Suppressor macrophage treated with lipopolysaccharide for 4 hours (primary cell): ENCODE measurements at regions not wholly inside any gene's neighbourhood (a gene's known extent, or its start where the extent isn't known, plus 50 kb on each side); places are given as distances from the start of the nearest gene placed in this dataset.
"Not testable (repeated sequence)": the region's sequence is repeated elsewhere in the genome, so short reads cannot be mapped to it uniquely, and the experiment has no call there.

Source experiments
- DNase-seq: peaks from one replicate; pipeline ENCODE4 v3.0.0-alpha.2; 2020

DNA sequence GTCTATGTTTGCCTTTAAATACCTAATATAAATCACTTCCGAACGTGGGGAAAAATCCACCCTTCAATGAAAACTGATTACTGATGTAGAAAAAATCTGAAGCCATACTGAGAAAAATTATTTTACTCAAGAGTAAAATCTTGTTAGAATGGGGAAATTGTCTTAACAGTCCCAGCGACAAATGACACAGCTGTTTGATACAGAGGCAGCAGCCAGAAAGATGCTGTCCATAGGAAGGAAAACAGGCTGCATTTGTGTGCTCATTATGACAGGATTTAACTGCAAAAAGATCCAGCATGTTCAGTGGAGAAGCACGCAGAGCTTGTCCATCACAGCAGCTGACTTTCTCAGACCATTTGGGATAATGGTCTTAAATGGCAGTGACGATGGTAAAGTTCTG lies 443.0 kb downstream of the TFAP2B start:
- no peak for DNase-seq

DNA sequence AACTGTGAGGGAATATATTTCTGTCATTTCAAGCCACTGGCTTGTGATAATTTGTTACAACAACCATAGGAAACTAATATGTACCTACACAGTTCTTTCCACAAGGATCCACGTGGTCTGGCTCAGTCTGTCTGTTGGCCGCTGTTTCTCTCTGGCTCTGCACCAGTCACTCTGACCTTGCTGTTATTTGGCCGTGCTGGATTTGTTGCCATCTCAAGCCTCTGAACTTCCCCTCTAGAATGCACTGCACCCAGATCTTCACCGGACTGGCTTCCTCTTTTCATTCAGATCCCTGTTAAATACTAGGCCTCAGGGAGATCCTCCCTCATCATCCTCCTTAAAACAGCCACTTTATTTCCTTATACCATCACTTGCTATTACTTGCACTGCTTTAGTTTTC lies 446.8 kb downstream of the TFAP2B start:
- peak; percentile 41 for DNase-seq

DNA sequence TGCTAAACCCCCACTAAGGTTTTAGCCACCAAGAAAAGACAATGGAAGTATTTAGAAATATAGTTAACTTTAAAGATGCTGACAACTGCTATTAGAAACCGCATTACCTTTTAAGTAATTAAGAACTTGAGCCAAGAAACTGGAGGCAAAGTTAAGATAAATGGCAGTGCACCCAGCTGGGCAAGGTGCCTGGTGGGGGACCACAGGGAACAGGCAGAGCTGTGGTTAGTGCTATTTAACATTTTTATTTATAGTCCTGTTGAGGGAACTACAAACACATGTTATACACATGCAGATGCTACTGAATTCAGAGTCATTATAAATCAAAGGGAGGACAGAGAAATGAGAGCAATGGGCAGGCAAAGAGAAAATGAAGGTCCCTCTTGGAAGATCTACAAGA lies 447.9 kb downstream of the TFAP2B start:
- DNase-seq = no peak

DNA sequence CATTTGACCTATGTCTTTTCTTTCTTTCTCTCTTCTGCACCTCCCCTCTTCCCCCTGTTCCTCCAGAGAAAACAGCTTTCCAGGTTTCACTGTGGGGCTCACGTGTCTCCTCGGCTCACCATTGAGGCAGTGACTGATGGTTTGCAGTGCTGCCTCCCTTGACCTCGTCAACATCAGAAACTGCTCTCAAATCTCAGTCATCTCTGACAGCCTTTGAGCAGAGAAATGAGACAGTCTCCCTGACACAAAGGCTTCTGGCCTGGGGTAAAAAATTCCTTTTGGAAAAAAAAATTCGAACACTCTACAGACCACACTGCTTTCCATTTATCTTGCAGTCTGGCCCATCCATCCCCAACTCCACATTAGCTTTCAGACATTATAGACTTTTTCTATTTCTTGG lies 450.0 kb downstream of the TFAP2B start:
- DNase-seq = no peak

DNA sequence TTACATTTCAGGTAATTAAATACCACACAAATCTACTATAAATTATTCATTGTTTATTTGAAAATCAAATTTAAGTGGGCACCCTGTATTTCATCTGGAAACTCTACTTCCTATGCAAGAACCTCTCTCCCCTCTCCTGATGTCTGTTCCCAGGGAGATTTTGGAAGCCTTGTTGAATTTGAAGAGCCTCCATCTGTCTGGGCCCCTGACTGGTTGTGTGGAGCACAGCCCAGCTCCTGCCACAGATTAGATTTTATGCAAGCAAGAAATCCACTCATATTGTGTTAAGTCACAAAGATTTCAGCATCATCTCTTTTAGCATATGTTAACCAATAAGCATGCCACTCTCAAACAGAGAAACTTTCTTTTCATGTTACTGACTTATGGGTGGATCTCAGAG lies 451.2 kb downstream of the TFAP2B start:
- no peak for DNase-seq

DNA sequence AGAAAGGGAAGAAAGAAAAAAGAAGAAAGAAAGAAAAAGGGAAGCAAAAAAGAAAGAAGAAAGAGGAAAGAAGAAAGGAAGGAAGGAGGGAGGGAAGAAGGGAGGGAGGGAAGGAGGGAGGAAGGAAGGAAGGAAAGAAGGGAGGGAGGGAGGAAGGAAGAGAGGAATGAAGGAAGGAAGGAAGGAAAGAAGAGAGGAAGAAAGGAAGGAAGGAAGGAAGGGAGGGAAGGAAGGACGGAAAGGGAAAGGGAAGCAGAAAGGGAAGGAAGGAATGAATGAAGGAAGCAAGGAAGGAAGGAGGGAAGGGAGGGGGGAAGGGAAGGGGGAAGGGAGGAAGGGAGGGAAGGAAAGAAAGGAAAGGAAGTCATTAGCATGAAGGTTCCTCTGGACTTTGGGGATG lies 452.9 kb downstream of the TFAP2B start:
- DNase-seq = no peak

DNA sequence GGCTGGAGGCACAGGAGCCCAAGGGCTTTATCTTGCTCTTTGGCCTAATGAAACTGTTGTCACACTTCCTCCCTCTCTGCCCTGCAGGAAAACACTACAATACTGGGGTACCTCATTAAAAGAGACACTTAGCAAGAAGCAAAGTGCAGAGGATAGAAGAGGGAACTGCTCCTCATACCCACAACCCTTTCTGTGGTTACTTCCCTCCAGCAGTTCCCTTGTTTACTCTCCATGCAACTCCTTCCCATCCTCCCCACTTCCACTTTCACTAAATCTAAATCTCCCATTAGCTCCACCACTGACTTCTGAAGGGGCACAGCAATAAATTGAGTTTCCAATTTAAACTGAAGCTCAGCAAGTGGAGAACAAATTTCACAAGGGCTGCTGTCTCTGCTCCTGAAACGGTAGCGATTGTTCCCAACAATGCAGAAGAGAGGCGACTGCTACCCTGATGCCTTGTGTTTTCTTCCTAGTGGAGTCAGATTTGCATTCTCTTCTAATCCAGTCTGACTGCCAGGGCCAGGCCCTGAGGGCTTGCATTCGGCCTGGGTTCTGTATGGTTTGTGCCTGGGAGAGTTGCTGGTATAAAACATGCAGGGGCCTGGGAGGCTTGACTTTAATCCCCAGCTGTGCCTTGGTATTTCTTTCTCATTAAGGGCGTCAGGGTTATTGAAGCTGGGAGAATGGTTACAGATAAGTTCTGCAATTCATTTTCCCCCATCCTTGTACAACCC lies 454.7 kb downstream of the TFAP2B start:
- DNase-seq = peak; percentile 69

DNA sequence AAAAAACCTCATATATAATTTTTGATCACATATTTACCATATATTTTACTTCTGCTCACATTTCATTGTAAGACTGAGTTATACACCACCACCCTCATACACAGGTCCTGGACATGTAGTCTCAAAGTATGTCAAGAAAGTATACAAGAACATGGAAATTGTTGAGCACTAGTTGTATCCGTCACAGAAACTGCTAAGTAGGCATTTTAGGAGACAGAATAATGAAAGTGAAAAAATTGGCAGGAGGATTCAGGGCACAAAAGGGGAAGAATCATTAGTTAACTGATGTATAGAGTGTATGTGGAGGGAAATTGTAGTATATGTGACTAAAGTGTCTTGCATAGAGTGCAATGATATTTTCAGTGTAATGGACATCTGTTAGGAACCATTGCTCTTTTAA lies 458.8 kb downstream of the TFAP2B start:
- DNase-seq = peak; percentile 41

DNA sequence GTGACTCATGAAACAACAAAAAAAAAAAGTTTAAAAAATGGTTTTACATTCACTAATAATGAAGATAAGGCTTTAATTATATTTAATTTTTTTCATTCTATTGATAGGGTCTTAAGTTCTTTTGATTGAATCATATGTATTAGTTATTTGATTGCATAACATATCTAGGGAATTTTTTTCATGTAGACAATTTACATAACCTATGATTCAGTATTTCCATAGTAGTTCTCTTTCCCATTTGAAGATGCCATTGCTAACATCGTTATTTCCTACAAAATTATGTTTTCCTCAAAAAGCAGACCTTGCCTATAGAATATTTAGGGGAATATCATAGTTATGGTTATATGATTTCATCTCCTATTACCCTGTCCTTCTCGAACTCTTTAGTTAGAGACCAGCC lies 463.4 kb downstream of the TFAP2B start:
- DNase-seq = peak; percentile 23

DNA sequence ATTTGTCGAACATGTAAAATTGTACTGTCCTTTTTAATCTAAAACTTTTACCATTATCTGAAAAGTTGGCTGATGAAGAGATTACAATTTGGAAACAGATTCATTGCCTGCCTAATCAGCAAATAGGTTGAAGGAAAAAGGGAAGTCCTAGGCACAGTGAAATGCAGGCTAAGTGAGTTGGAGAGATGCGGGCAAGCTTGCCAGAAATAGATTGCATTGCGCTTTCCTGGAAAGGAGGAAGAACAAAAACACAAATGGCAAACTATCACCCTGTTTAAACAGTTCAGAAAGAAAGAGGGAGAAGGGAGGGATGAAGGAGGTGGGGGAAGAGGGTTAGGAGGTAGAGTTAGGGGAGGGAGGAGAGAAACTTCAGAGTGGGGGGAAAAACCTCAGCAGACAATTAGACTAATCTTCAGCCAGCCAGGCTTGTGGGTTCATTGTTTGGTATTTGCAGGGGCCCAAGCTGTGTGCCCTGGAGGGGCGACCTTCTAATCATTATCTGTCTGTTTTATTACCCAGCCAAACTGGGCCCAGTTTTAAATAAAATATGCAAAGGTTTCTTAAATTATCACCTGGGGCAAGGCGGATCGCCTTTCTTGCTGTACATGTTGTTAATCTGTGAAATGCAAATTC lies 465.2 kb downstream of the TFAP2B start:
- DNase-seq = peak; percentile 45

DNA sequence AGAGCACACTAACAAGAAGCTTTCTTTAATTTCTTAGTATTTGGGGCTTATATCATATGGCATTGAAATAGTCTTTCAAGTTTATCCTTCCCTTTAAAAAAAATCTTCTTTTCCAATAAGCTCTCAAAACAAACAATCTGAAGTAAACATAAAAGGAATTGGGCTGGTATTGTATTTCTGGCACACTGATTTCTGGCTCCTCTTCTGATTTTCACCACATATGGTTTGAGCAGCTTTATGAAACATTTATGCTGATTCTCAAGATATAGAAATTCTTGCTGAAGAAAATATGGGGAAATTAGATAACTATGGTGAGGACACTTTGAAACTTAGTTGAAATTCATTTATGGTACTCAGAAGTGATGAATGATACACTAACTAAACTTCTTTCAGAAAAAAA lies 467.2 kb downstream of the TFAP2B start:
- no peak for DNase-seq

DNA sequence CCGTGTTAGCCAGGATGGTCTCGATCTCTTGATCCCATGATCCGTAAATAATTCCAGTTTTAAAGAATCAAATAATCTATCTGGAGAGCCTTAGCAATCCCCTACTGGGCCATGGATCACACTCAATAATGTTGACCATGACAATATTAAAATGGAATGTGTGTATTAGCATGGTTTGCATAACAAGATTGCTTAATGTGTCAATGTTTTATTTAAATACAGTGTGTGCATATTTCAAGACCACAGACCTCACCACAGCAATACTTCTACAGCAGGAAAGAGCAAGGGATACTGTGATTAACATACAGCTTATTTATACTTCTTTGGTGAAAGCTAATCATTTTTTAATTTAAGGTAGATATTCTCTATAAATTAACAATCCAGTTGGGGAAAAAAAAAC lies 470.4 kb downstream of the TFAP2B start:
- DNase-seq = no peak

DNA sequence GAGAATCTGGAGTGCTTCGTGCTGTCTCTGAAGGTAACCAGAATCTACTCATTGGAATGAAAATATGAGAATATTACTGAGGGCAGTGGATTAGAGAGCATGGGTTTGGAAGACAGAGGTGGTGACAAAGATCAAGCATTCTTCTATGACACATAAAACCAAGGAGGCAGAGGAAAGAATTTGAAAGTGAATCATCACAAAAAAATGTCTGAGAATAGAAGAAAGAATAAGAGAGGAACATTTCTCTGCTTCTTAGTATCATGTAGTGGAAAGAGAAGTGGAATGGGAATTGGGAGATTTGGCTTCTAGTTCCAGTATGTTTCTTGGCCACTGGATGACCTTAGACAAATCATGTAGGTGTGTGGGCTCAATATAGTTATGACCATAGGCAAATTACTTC lies 474.0 kb downstream of the TFAP2B start:
- DNase-seq = no peak

DNA sequence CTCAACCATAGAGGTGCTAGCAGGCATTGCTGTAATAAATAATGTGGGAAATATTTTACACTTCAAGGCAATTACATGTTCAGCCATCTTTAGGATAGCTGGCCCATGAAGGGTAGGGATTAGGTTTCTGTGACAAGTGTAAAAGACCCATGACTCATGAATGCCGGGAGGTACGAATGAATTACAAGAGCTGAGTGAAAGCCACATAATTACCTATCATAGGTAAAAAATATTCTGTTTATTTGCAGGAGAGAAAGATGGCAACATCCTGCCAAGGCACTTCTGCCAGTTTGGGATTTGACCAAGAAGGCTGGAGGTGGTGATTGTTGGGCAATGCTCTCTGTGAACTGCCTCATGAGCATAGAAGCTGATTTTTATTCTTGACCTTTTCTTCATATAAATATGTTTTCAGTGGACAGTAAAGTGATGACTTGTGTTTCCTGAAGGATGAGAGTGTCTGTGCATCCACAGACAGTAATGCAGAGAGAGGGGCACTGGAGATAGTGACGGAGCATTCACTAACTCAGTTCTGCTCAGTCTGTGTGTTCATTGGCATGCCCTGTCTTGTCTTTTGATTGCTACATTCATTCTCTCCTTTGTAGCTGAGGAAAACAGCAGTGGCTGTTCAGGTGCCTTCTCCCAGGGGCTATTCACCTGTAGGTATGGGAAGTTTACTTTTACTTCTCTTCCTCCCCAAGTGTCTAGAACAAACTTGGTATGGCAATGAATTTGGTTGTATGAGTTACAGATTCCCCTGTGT lies 481.1 kb downstream of the TFAP2B start:
- no peak for DNase-seq

DNA sequence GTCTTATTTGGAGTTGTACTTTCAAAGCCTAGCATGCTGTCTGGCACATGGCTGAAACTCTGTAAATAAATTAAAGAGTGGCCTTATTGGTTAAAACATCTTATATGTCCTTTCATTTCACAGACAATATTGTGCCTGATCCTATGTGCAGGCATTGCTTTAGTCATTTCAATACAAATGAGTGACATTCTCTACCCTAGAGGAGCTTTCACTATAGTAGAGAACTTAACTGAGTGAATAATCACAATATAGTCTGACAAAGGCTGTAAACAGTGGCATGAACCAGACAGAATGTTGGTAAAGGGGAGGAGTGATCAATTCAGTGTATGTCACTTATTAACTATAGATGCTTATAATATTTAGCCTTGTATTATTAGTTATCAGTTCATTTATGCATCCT lies 481.8 kb downstream of the TFAP2B start:
- DNase-seq = no peak

DNA sequence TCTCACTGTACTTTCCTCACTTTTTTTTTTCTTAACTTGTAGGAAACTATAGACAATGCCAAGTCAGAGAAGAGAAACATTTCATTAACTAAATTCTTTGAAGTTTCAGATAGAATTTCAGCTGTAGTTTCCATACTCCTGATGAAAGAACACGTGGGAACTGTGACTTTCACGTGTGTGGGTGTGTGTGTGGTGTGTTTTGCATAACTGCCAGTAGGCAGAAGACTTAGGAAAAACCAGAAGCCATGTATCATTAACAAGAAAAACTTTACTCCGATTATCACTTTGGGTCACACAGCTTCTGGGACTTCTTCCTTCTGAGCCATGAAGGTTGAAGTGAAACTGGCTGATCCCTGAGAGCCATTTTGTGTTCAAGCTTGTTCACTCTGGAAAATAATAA lies 483.3 kb downstream of the TFAP2B start:
- DNase-seq = peak; percentile 90

DNA sequence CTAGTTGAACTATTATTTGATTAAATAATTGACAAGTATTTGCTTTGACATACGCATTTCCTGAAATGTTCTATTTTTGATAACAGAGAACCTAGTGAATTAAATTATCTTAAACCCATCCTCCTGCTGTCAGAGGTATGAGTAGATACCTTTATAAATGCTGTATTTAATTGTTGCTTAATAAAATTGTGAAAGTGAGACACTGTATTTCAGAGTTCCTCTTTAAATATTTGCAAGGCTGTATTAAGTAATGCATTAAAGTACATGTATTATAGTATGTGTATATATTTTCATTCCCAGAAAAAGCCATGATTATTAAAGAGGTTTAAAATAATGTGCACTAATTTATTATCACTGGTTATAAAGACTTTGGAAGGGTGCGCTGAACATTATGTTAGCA lies 483.8 kb downstream of the TFAP2B start:
- DNase-seq = peak; percentile 45

DNA sequence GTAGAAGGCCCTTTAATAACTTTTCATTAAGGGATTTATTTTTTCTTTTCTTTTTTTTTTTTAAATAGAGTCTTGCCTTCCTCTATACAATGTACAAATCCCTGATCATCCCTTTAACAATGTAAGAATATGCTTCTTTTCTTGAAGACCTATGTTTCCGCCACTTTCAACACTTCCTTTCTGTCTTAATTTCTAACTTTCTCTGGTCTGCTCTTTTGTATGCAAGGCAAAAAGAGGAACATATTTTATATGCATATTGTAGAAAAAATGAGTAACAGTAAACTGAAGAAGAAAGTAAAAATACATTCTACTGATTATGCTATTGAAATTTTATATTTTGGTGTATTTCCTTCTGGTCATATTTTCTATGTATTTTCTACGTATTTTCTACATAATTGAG lies 484.7 kb downstream of the TFAP2B start:
- DNase-seq = peak; percentile 63

DNA sequence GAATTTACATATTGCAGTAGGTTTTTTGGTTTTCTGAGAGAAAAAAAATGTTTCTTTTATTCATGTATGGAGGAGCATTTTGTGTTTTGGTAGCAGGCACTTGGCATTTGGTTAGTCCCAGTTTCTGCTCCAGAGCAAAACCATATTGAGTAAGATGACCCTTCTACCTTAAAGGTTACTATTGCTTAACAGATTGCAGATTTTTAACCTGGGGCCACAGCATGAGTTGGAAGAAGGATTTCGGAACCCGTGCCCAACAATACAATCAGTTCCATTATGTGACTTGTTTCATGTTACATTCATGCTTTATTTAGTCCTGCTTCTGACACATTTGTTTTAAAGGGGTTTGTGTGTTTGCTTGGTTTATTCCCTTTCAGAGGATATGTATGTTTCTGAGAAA lies 496.3 kb downstream of the TFAP2B start:
- no peak for DNase-seq

DNA sequence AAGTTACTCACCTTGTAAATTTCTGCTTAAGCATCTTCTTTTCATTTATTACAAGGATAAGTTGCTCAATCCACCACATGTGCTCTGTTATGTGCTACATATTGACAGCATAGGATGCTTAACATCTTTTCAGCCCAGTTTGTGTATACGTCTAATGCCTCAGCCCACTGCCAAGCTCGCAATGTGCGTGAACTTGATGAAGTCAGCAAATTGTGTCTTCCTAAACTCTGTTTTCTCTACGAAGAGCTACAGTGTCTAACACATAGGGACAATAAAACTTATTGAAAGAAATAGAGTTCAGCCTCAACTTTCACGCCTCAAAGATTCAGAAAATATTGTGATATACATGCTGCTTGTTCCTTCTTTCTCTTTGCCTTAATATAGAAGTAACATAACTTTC lies 500.0 kb downstream of the TFAP2B start:
- DNase-seq = no peak

DNA sequence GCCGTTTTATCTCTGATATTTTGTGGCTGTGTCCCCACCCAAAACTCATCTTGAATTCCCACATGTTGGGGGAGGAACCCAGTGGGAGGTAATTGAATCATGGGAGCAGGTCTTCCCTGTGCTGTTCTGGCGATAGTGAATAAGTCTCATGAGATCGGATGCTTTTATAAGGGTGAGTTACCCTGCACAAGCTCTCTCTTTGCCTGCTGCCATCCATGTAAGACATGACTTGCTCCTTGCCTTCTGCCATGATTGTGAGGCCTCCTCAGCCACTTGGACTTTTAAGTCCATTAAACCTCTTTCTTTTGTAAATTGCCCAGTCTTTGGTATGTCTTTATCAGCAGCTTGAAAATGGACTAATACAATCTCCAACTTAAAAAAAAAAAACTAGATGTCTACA lies 502.8 kb downstream of the TFAP2B start:
- not testable (repeated sequence) for DNase-seq

DNA sequence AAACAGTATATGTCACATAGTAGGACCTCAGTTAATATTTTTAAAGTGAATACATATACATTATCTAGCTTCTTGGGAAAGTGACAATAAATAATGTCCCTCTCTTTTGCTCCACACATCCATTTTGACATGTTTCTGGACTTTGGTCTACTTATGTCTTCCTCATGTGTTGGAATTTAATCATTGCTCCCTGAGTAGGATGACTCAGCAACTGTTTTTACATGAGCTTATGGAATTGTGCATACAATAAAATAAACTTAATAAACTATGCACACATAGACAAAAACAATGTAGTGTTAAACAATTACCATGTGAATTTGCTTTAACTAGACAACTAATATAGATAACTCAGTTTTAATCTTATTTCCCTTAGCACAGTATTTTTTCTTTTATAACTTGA lies 503.8 kb downstream of the TFAP2B start:
- no peak for DNase-seq

DNA sequence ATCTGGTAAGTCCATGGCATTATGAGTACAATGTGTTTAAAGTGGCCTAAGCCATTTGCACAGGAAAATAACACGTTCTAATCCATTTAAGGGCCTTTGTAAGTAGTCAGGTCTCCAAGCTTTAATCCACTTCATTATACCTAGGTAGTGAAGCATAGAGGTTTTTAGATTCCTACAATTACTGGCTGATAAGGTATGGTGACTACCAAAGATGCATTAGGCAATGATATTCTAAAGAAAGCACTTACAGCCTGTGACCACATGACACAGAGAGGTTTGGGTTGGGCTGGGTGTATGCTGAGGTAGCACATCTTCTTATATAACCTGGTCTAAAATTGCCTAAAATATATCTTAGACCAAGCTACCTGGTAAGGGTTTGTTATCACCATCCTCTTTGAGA lies 504.4 kb downstream of the TFAP2B start:
- DNase-seq = no peak

DNA sequence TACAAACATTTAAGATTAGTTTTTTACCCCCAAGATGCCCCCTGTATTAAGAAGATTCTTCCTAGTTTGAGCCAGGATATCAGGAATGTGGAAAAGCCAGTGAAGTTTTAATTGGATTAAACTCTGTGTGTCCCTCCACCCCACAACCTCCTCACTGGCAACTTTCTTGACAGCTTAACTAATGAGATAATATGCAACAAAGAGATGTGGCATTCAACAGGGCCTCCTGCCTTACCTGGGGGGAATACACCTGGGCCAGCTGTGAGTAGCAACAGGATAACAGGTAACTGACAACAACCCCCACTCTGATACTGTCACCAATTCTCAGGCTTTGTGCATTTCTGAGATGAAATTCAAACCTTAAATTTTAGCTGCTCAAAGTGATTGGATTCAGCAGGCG lies 512.3 kb downstream of the TFAP2B start:
- DNase-seq = no peak
